Astrocyte (in vitro differentiated cells and primary cell): ENCODE measurements at regions not wholly inside any gene's neighbourhood (a gene's known extent, or its start where the extent isn't known, plus 50 kb on each side); places are given as distances from the start of the nearest gene placed in this dataset.

ENCODE experiments used
- DNase-seq: peaks from one replicate; pipeline ENCODE4 v3.0.0-alpha.2; 2010; ENCODE audit warnings: low read depth
- FAIRE-seq: peaks from 2 replicates; lab custom pipeline; 2011; peaks lifted over from hg19 to GRCh38; lab: Jason Lieb, UNC
- H2AFZ ChIP-seq: 2 replicates; pipeline ENCODE4 v1.6.0; 2012; ENCODE audit warnings: low read depth, low read length, inconsistent platforms
- H3K27ac ChIP-seq: 2 replicates; pipeline ENCODE4 v1.5.1; 2011; ENCODE audit warnings: low read depth, low read length, inconsistent platforms
- H3K27me3 ChIP-seq: 2 replicates; pipeline ENCODE4 v1.6.0; 2011; ENCODE audit warnings: low read length, inconsistent platforms; ENCODE audit not compliant: insufficient read depth
- H3K36me3 ChIP-seq: 2 replicates; pipeline ENCODE4 v1.5.1; 2011; ENCODE audit warnings: low read length, inconsistent platforms; ENCODE audit not compliant: insufficient read depth
- H3K4me1 ChIP-seq: 2 replicates; pipeline ENCODE4 v1.5.1; 2011; ENCODE audit warnings: low read length, inconsistent platforms; ENCODE audit not compliant: insufficient read depth
- H3K4me2 ChIP-seq: 2 replicates; pipeline ENCODE4 v1.6.0; 2012; ENCODE audit warnings: low read length, inconsistent platforms
- H3K4me3 ChIP-seq: 2 replicates; pipeline ENCODE4 v1.5.1; 2011; ENCODE audit warnings: low read depth, mild to moderate bottlenecking, low read length, inconsistent platforms; ENCODE audit not compliant: insufficient read depth
- H3K79me2 ChIP-seq: 2 replicates; pipeline ENCODE4 v1.6.0; 2012; ENCODE audit warnings: mild to moderate bottlenecking, low read length, inconsistent platforms; ENCODE audit not compliant: insufficient read depth
- H3K9ac ChIP-seq: 2 replicates; pipeline ENCODE4 v1.6.0; 2012; ENCODE audit warnings: mild to moderate bottlenecking, low read length, inconsistent platforms
- H3K9me3 ChIP-seq: 2 replicates; pipeline ENCODE4 v1.5.1; 2012; ENCODE audit warnings: low read depth, mild to moderate bottlenecking, low read length, inconsistent platforms; ENCODE audit not compliant: insufficient read depth
- H4K20me1 ChIP-seq: 2 replicates; pipeline ENCODE4 v1.6.0; 2012; ENCODE audit warnings: low read length, inconsistent platforms; ENCODE audit not compliant: insufficient read depth
- H3K27ac Mint-ChIP-seq: one replicate; pipeline ENCODE4 v1.8.0; 2021; ENCODE audit warnings: mild to moderate bottlenecking, mixed read lengths; ENCODE audit not compliant: unreplicated experiment
- H3K27me3 Mint-ChIP-seq: one replicate; pipeline ENCODE4 v1.8.0; 2021; ENCODE audit warnings: low read depth, mixed read lengths; ENCODE audit not compliant: unreplicated experiment
- H3K36me3 Mint-ChIP-seq: one replicate; pipeline ENCODE4 v1.8.0; 2021; ENCODE audit warnings: low read depth, mixed read lengths; ENCODE audit not compliant: unreplicated experiment
- H3K4me1 Mint-ChIP-seq: one replicate; pipeline ENCODE4 v1.8.0; 2021; ENCODE audit warnings: low read depth, mixed read lengths; ENCODE audit not compliant: unreplicated experiment
- H3K4me3 Mint-ChIP-seq: one replicate; pipeline ENCODE4 v1.8.0; 2021; ENCODE audit warnings: mild to moderate bottlenecking, moderate library complexity, mixed read lengths; ENCODE audit not compliant: unreplicated experiment
- H3K9me3 Mint-ChIP-seq: one replicate; pipeline ENCODE4 v1.8.0; 2021; ENCODE audit warnings: mild to moderate bottlenecking, mixed read lengths; ENCODE audit not compliant: unreplicated experiment
- EZH2 ChIP-seq: IDR thresholded peaks from 2 replicates; pipeline ENCODE4 v1.6.1; 2012; ENCODE audit warnings: mild to moderate bottlenecking, low read length, inconsistent platforms; ENCODE audit not compliant: insufficient read depth
- TF ChIP-seq, protein P1 (sequence below): IDR thresholded peaks from 2 replicates; pipeline ENCODE4 v1.5.1; 2011; ENCODE audit warnings: low read depth, mild to moderate bottlenecking, inconsistent platforms, low read length, moderate library complexity; ENCODE audit not compliant: insufficient read depth

DNA sequence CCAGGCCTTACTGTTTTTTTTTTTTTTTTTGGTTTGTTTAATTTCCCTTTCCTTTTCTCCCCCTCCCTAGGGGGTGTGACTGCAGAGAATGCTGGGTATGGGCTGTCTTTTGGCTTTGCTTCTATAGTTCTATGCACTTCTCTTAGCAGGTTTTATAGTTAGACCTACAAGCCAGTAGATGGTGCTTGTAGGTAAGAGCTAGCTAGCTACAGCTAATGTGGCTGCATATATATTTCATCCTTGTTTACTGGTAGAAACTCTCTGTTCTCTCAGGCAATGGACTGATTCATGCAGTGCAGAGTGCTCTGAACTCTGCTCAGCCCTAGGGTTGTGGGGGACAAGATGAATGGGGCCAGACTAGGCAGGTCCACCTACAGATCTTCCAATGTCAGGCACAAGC is 246.4 kb downstream of the SH2D1A start:
- Histone ChIP-seq H3K9ac (no peak overlapping the region), H4K20me1 (no peaks in the 10 kb centered on the region), H3K4me1 (no peaks in the 10 kb centered on the region), H2AFZ (no peak overlapping the region), H3K27ac (no peak overlapping the region), H3K4me3 (no peak overlapping the region), H3K36me3 (no peaks in the 10 kb centered on the region), H3K9me3 (no peaks in the 10 kb centered on the region), H3K27me3 (no peaks in the 10 kb centered on the region), H3K79me2 (no peaks in the 10 kb centered on the region), H3K4me2 (no peak overlapping the region)
- TF ChIP-seq EZH2, result no peak
- TF ChIP-seq, protein P1, sequence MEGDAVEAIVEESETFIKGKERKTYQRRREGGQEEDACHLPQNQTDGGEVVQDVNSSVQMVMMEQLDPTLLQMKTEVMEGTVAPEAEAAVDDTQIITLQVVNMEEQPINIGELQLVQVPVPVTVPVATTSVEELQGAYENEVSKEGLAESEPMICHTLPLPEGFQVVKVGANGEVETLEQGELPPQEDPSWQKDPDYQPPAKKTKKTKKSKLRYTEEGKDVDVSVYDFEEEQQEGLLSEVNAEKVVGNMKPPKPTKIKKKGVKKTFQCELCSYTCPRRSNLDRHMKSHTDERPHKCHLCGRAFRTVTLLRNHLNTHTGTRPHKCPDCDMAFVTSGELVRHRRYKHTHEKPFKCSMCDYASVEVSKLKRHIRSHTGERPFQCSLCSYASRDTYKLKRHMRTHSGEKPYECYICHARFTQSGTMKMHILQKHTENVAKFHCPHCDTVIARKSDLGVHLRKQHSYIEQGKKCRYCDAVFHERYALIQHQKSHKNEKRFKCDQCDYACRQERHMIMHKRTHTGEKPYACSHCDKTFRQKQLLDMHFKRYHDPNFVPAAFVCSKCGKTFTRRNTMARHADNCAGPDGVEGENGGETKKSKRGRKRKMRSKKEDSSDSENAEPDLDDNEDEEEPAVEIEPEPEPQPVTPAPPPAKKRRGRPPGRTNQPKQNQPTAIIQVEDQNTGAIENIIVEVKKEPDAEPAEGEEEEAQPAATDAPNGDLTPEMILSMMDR, result no peak
- DNase-seq, result no peak
- peaks cover 2% of the 10 kb centered on the region for H3K4me1 Mint-ChIP-seq
- peak; percentile 37 for FAIRE-seq
- H3K27me3 Mint-ChIP-seq, result no peaks in the 10 kb centered on the region
- H3K4me3 Mint-ChIP-seq, result no peak overlapping the region
- H3K36me3 Mint-ChIP-seq, result no peaks in the 10 kb centered on the region
- H3K27ac Mint-ChIP-seq, result no peak overlapping the region
- H3K9me3 Mint-ChIP-seq, result no peaks in the 10 kb centered on the region

DNA sequence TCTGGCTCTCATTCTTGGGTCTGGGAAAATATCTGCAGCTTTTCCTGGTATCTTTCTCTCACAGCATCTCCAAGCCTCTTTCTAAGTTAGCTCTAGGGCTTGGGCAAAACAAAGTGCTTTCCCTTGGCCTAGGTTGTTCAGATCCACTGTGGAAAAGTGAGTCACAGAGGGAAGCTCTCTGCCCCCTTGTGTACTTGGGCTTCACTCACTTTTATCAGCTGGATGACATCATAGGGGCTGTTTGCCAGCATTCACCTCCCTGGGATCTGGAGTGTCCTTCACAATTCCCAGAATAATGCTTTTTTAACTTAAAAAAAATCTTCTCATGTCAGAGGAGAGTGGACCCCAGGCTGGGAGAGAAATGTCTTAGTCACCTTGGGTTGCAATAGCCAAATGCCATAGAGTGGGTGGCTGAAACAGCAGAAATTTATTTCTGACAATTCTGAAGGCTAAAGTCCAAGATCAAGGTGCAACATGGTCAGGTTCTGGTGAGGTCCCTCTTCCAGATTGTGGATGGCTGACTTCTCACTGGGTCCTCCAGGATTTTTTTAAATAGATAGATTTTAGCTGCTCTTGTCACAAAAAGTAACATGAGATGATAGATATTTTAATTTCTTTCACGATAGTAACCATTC is 247.8 kb downstream of the SH2D1A start:
- Mint-ChIP-seq H3K36me3 (no peaks in the 10 kb centered on the region), H3K4me3 (no peak overlapping the region), H3K27me3 (no peaks in the 10 kb centered on the region), H3K4me1 (peaks cover 2% of the 10 kb centered on the region), H3K27ac (no peak overlapping the region), H3K9me3 (no peaks in the 10 kb centered on the region)
- Histone ChIP-seq H3K9me3 (no peaks in the 10 kb centered on the region), H3K27ac (no peak overlapping the region), H3K27me3 (no peaks in the 10 kb centered on the region), H3K4me2 (no peak overlapping the region), H3K79me2 (no peaks in the 10 kb centered on the region), H3K4me1 (no peaks in the 10 kb centered on the region), H3K36me3 (no peaks in the 10 kb centered on the region), H4K20me1 (no peaks in the 10 kb centered on the region), H3K9ac (no peak overlapping the region), H3K4me3 (no peak overlapping the region), H2AFZ (no peak overlapping the region)
- DNase-seq, result no peak
- TF ChIP-seq, protein P1, result no peak
- no peak for TF ChIP-seq EZH2
- FAIRE-seq, result no peak

DNA sequence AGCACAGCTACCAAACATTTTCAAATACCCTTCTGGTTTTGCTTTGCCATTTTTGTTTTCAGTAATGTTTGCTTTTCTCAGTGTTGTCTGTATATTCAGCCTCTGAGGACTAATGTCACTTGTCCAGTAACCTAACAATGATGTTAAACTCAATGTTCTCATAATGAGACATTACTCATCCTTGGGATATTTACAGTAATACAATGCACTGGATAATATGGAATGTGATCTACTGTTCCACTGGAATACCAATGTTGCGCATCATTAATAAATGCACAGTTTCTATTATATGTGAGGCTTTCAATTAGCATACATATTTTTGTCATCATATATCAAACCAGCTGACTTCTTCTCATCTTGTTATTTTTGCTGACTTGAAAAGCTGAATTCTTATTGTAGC is 259.1 kb downstream of the SH2D1A start:
- H3K4me1 Mint-ChIP-seq, result no peaks in the 10 kb centered on the region
- H4K20me1 ChIP-seq, result no peaks in the 10 kb centered on the region
- no peaks in the 10 kb centered on the region for H3K79me2 ChIP-seq
- no peaks in the 10 kb centered on the region for H3K36me3 ChIP-seq
- H3K4me3 Mint-ChIP-seq, result no peak overlapping the region
- DNase-seq, result no peak
- H3K9me3 ChIP-seq, result no peaks in the 10 kb centered on the region
- no peak for FAIRE-seq
- H3K4me2 ChIP-seq, result no peak overlapping the region
- no peaks in the 10 kb centered on the region for H3K36me3 Mint-ChIP-seq
- no peaks in the 10 kb centered on the region for H3K4me1 ChIP-seq
- TF ChIP-seq, protein P1, result no peak
- no peak for TF ChIP-seq EZH2
- no peak overlapping the region for H3K4me3 ChIP-seq
- no peaks in the 10 kb centered on the region for H3K27me3 ChIP-seq
- no peak overlapping the region for H2AFZ ChIP-seq
- no peak overlapping the region for H3K27ac ChIP-seq
- H3K27ac Mint-ChIP-seq, result no peak overlapping the region
- no peaks in the 10 kb centered on the region for H3K9me3 Mint-ChIP-seq
- no peak overlapping the region for H3K9ac ChIP-seq
- no peaks in the 10 kb centered on the region for H3K27me3 Mint-ChIP-seq
